GM12891 (cell line): ENCODE measurements at regions not wholly inside any gene's neighbourhood (a gene's known extent, or its start where the extent isn't known, plus 50 kb on each side); places are given as distances from the start of the nearest gene placed in this dataset.

Experiments
- PAX5 ChIP-seq: IDR thresholded peaks from 2 replicates; pipeline ENCODE4 v1.6.1; 2011; ENCODE audit warnings: low read length, moderate library complexity, mild to moderate bottlenecking; ENCODE audit not compliant: insufficient read depth, severe bottlenecking
- POLR2A ChIP-seq: IDR thresholded peaks from 2 replicates; pipeline ENCODE4 v1.6.1; 2011; ENCODE audit warnings: low read depth, low read length, control low read depth
- SPI1 ChIP-seq: IDR thresholded peaks from 2 replicates; pipeline ENCODE4 v1.6.1; 2011; ENCODE audit warnings: low read depth, low read length, control low read depth
- TAF1 ChIP-seq: IDR thresholded peaks from 2 replicates; pipeline ENCODE4 v1.6.1; 2011; ENCODE audit warnings: low read depth, low read length, control low read depth

DNA sequence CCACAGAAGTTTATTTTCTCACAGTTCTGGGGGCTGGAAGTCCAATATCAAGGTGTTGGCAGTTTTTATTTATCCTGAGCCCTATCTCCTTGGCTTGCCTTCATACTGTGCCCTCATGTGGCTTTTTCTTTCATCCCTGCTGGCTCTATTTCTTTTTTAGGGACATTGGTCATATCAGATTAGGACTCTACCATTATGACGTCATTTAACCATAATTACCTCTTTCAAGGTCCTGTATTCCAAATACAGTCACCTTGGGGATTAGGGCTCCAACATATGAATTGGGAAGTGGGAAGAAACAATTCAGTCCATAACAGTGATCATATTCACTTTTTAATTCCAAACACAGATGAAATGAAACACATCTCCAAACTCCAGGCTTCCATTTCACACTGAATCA lies 286.0 kb downstream of the SUCLG1 start:
- TF ChIP-seq TAF1: no peak
- no peak for TF ChIP-seq POLR2A
- TF ChIP-seq PAX5: no peak
- TF ChIP-seq SPI1: no peak
